NCI-H2081 treated with DMSO at 0.1 percent for 48 hours (cell line): ENCODE measurements at regions not wholly inside any gene's neighbourhood (a gene's known extent, or its start where the extent isn't known, plus 50 kb on each side); places are given as distances from the start of the nearest gene placed in this dataset.
"Not testable (repeated sequence)": the region's sequence is repeated elsewhere in the genome, so short reads cannot be mapped to it uniquely, and the experiment has no call there.

Source experiments
- DNase-seq: peaks from one replicate; lab custom pipeline; 2025; lab: John Stamatoyannopoulos, UW

- DNase-seq = no peak
Measured at GRCh38 chr6:72533606-72534005, 88.3 kb upstream of the KCNQ5 start.

GRCh38 chr6:72534236-72534635 lies 87.6 kb upstream of the KCNQ5 start:
- no peak for DNase-seq

- DNase-seq = no peak
Measured at GRCh38 chr6:72535124-72535523, 86.7 kb upstream of the KCNQ5 start.

- DNase-seq = no peak
Measured at GRCh38 chr6:72547020-72547419, 74.8 kb upstream of the KCNQ5 start.

GRCh38 chr6:72551470-72551869 lies 70.4 kb upstream of the KCNQ5 start:
- DNase-seq = no peak

GRCh38 chr6:72552938-72553337 lies 68.9 kb upstream of the KCNQ5 start:
- DNase-seq = no peak

- no peak for DNase-seq
Measured at GRCh38 chr6:72553531-72554511, 68.0 kb upstream of the KCNQ5 start.

- DNase-seq = no peak
Measured at GRCh38 chr6:72554761-72555221, 67.1 kb upstream of the KCNQ5 start.

- DNase-seq = no peak
Measured at GRCh38 chr6:72559067-72559466, 62.8 kb upstream of the KCNQ5 start.

- DNase-seq = no peak
Measured at GRCh38 chr6:72559555-72559954, 62.3 kb upstream of the KCNQ5 start.

GRCh38 chr6:72560721-72561593 lies 60.9 kb upstream of the KCNQ5 start:
- no peak for DNase-seq

GRCh38 chr6:72561629-72562028 lies 60.2 kb upstream of the KCNQ5 start:
- no peak for DNase-seq

- DNase-seq = no peak
Measured at GRCh38 chr6:72564231-72564630, 57.6 kb upstream of the KCNQ5 start.

GRCh38 chr6:72571993-72572392 lies 49.9 kb upstream of the KCNQ5 start:
- not testable (repeated sequence) for DNase-seq
